ENCODE measurements at regions not wholly inside any gene's neighbourhood (a gene's known extent, or its start where the extent isn't known, plus 50 kb on each side); places are given as distances from the start of the nearest gene placed in this dataset.

- TF ChIP-seq CHD7 (IDR thresholded peaks at IDR 0.05; ENCODE audit: insufficient replicate concordance, low read length) (no peak), TAF1 (IDR thresholded peaks at IDR 0.05; ENCODE audit: low read depth, low read length) (no peak), EGR1 (IDR thresholded peaks at IDR 0.05; ENCODE audit: borderline replicate concordance, low read depth, low read length) (no peak), RBBP5 (IDR thresholded peaks at IDR 0.05; ENCODE audit: borderline replicate concordance, low read depth, low read length) (no peak), ATF3 (IDR thresholded peaks at IDR 0.05; ENCODE audit: insufficient read depth, low read depth, low read length) (no peak), KDM4A (IDR thresholded peaks at IDR 0.05; ENCODE audit: low read depth, low read length, severe bottlenecking) (no peak), BCL11A (IDR thresholded peaks at IDR 0.05; ENCODE audit: low read depth in 2 of 2, low read length in 2 of 2) (no peak), RFX5 (IDR thresholded peaks at IDR 0.05; ENCODE audit: borderline replicate concordance, low read depth, low read length) (no peak), BACH1 (IDR thresholded peaks at IDR 0.05; ENCODE audit: low read length) (no peak), ATF2 (IDR thresholded peaks at IDR 0.05; ENCODE audit: low read length) (no peak)
Observed at GRCh38 chr9:106691627-106692026, 171.3 kb upstream of the ZNF462 start (continued).

Data from H1 (cell line).